ENCODE measurements at regions not wholly inside any gene's neighbourhood (a gene's known extent, or its start where the extent isn't known, plus 50 kb on each side); places are given as distances from the start of the nearest gene placed in this dataset.

- no peak overlapping the region for H3K4me3 ChIP-seq (ENCODE audit: low read length)
- TF ChIP-seq, protein P1, sequence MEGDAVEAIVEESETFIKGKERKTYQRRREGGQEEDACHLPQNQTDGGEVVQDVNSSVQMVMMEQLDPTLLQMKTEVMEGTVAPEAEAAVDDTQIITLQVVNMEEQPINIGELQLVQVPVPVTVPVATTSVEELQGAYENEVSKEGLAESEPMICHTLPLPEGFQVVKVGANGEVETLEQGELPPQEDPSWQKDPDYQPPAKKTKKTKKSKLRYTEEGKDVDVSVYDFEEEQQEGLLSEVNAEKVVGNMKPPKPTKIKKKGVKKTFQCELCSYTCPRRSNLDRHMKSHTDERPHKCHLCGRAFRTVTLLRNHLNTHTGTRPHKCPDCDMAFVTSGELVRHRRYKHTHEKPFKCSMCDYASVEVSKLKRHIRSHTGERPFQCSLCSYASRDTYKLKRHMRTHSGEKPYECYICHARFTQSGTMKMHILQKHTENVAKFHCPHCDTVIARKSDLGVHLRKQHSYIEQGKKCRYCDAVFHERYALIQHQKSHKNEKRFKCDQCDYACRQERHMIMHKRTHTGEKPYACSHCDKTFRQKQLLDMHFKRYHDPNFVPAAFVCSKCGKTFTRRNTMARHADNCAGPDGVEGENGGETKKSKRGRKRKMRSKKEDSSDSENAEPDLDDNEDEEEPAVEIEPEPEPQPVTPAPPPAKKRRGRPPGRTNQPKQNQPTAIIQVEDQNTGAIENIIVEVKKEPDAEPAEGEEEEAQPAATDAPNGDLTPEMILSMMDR (IDR thresholded peaks at IDR 0.05; ENCODE audit: insufficient read depth, low read depth, low read length, missing control alignments): no peak
- DNase-seq (ENCODE audit: low read depth): no peak
Observed at GRCh38 chr4:1510931-1511330, 104.7 kb upstream of the NKX1-1 start.

GRCh38 chr4:1509366-1509765, 103.1 kb upstream of the NKX1-1 start:
- no peak overlapping the region for H3K4me3 ChIP-seq (ENCODE audit: low read length)
- DNase-seq (ENCODE audit: low read depth): no peak
- TF ChIP-seq, protein P1 (IDR thresholded peaks at IDR 0.05; ENCODE audit: insufficient read depth, low read depth, low read length, missing control alignments): no peak

- TF ChIP-seq, protein P1 (IDR thresholded peaks at IDR 0.05; ENCODE audit: insufficient read depth, low read depth, low read length, missing control alignments): no peak
- no peak for DNase-seq (ENCODE audit: low read depth)
- no peak overlapping the region for H3K4me3 ChIP-seq (ENCODE audit: low read length)
Observed at GRCh38 chr4:1508161-1509160, 102.2 kb upstream of the NKX1-1 start.

- DNase-seq (ENCODE audit: low read depth): no peak
- TF ChIP-seq, protein P1 (IDR thresholded peaks at IDR 0.05; ENCODE audit: insufficient read depth, low read depth, low read length, missing control alignments): no peak
- H3K4me3 ChIP-seq (ENCODE audit: low read length): no peak overlapping the region
Observed at GRCh38 chr4:1506956-1507721, 100.9 kb upstream of the NKX1-1 start.

- TF ChIP-seq, protein P1 (IDR thresholded peaks at IDR 0.05; ENCODE audit: insufficient read depth, low read depth, low read length, missing control alignments): no peak
- H3K4me3 ChIP-seq (ENCODE audit: low read length): no peak overlapping the region
- DNase-seq (ENCODE audit: low read depth): no peak
Observed at GRCh38 chr4:1505511-1506460, 99.5 kb upstream of the NKX1-1 start.
